CD4-positive, alpha-beta T cell treated with Interleukin-6 for 4 hours (primary cell): ENCODE measurements at regions not wholly inside any gene's neighbourhood (a gene's known extent, or its start where the extent isn't known, plus 50 kb on each side); places are given as distances from the start of the nearest gene placed in this dataset.
"Not testable (repeated sequence)": the region's sequence is repeated elsewhere in the genome, so short reads cannot be mapped to it uniquely, and the experiment has no call there.

Source experiments
- DNase-seq: peaks from one replicate; pipeline ENCODE4 v3.0.0-alpha.2; 2020; ENCODE audit warnings: mixed read lengths

DNA sequence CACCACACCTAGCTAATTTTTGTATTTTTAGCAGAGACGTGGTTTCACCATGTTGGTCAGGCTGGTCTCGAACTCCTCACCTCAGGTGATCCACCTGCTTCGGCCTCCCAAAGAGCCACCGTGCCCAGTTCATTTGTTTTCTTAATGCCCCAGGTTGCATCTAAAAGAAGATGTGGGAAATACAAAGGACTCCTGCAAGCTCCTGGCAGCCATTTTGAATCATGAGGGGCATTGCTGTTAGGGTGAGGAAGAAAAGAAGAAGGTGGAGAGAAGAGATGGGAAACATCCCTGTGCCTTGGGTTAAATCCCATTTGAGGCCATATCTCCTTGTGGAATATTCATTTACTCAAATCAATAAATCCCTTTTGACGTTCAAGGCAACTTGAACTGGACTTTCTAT lies 365.3 kb upstream of the ERCC4 start:
- DNase-seq = no peak

DNA sequence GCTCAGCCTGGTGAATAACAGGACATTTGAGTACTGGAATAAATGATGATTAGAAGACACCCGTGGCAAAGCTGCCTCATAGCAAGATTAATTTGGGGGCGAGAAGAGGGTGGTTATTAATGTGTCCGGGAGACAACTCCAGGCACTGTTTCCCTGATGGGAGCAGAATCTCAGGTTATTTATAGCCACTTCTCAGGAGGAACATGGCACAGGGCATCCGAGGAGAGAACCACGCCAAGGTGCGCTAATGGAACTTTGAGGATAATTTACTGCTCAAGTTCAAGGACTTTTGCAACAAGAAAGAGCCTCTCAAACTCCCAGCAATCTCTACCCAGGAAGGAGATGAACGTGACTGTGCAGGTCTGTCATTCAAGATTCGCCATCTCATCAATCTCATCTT lies 362.5 kb upstream of the ERCC4 start:
- DNase-seq = no peak

DNA sequence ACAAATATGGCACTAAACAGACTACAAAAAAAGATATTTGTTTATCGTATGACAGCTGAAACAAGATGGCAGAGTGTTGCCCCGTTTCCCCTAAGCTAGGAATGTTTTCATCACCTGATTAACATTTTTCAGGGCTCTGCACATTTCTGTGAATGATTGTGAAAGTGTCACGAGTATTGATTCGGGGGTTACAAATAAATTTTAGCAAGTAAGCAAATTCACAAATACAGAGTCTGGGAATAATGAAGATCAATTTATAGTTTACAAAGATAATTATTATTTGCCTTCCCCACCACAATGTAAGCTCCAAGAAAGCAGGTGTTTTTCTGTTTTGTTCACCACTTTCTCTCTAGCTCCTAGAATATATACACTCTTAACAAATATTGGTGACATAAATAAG lies 361.2 kb upstream of the ERCC4 start:
- DNase-seq = no peak

DNA sequence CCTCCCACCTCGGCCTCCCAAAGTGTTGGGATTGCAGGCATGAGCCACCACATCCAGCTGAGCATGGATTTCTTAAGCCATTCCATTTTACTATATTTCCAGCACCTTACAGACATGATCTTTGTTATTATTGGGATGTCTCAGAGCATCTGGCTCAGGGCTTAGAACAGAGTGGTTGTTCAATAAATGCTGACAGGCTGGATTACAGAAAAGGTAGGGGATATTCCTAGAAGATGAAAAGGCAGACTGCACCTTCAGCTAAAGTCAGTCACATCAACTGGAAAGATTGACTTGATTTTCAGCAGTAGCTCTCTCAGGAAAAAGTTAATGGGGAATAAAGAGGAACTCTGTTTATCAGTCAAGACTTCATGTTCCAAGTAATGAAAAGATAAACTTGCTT lies 360.3 kb upstream of the ERCC4 start:
- DNase-seq = no peak

DNA sequence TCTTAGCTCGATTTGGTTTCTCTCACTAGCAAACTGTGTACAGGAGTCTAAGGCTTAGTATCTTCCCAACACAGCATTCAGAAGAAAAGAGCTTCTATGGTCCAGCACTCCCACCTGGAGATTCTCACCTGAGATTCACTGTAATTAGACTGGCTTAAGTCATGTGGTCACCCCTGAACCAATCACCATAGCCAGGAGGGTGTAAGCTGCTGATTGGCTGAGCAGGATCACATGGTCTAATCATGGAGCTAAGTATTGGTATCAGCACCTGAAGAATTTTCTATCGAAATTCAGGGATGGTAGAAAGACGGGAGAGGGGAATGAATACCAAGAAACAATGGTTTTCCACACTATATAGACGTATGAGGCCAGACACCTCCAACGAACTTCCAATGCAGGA lies 359.8 kb upstream of the ERCC4 start:
- DNase-seq = no peak

DNA sequence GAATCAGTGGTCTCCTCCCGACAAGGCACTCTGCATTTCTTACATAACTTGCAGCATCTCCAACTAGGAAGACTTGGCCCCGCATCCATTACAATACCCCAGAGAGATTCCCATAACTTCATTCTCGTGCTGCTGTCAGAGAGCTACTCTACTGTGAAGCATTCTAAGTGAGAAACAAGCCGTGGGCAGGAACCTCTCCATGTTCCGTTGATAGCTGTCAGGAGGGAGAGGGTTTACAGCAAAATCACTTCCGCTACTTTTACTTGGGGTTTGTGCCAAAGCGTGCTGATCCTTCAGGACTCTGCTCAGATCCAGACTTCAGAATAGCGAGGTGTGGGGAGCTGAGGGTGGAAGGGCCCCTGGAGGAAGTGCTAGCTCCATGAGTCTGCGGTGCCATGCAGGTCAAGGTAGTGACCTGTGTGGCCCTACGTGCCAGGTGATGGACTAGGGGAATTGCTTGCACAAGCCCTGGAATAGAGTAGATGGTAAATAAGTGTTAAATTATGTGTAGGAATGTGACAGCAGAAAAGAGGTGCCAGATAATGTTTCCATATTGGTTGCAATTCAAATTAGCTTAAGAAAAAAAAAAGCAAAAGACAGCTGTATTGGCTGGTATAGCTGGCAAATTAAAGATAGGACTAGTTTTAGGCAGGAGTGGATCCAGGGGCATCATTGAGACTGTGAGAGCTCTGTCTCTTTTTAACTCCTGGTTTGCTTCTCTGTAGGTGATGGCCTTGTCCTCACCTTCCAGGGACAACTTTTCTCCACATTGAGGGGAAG lies 358.5 kb upstream of the ERCC4 start:
- DNase-seq = no peak

DNA sequence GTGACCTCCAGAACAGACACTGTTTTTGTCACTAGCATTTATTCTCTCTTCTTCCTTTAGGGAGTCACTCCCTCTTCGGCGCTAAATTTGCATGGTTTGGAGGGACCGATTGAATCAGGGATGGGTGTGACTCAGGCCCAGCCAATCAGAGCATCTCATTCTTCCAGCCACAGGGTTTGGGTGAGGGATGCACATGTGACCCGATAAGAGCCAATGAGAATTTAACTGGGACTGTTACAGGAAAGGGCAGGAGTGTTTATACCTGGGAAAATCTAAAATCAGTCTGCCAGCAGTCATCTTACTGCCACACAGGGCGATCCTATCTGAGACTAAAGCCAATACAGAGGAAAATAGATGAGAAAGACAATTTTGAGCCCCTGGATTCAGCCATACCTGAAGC lies 351.2 kb upstream of the ERCC4 start:
- DNase-seq = no peak

DNA sequence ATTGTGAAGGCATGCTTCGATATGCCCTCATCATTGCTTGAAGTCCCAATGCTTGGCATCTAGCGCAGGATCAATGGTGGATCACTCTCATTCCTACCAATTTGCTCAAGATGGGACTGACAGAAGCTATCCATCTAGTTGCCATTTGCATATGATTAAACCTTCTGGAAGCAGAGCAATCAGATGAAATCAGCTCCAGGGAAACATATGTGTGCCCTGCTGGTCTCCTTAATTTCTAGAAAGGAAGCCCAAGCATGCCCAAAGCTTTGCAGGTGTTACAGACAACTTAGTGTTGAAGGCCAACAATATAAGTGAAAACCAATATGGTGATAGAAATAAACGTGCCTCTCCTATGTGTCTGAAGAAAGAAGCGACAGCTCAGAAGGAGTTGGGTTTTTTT lies 350.0 kb upstream of the ERCC4 start:
- DNase-seq = no peak

DNA sequence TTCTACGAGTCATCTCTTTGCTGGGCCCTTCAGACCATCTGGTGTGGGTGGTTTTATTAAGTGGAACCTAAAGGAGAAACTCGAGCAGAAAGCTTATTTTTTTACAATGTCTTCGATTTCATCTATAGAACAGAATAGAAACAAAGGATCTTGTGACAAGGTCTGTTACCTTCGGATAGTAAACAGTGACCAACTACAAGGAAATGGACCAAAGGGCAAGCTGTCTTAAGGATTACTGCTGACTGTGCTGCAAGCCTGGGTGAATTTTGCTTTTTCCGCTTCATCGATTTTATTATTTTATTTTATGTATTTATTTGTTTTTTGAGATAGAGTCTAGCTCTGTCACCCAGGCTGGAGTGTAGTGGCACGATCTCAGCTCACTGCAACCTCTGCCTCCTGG lies 348.9 kb upstream of the ERCC4 start:
- no peak for DNase-seq

DNA sequence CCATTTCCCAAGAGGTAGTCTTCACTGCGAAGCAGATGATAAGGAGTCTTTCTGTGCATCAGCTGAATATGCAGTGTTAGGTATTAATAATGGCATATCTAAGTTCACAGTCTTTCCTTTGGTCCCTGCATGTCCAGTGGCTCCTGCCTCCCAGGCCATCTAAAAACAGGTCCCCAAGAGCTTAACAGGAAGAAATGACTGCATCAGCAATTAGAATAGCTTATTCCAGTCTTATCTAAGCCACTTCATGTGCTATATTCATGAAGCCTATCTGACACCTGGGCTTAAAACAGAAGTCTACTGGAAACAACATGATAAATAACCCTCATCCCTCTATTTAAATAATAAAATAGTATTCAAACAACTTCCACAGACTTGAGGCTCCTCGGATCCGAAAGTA lies 346.1 kb upstream of the ERCC4 start:
- DNase-seq = no peak

DNA sequence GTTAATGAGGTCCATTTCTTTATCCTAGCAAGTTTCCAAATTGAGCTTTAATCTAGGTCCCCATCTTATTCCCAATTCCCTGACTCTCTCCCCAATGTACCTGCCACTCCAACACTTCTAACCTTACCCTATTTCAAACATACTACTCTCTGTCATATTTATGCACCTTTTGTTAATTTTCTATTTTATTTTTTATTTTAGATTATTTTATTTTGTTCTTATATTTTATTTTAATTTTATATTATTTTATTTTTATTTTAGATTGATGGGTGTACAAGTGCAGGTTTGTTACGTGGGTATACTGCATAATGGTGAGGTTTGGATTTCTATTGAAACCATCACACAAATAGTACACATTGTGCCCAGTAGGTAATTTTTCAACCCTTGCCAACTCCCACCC lies 333.9 kb upstream of the ERCC4 start:
- no peak for DNase-seq

DNA sequence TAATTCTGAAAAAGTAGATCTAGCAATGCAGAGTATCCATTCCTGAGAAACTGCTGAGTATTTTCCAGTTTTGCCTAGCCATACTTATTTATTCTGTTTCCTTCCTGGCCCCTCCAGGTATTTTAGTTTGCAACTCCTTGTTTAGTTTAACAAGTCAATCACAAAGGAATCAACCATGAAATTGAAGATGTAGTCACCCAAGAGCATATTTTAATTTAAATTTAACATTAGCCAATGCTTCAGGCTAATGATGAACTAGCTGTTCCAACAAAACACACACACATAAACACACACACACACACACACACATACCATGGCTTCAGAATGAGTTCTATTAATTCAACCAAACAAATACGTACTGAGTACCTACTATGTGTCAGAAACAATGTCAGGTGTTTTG lies 332.8 kb upstream of the ERCC4 start:
- DNase-seq = no peak

DNA sequence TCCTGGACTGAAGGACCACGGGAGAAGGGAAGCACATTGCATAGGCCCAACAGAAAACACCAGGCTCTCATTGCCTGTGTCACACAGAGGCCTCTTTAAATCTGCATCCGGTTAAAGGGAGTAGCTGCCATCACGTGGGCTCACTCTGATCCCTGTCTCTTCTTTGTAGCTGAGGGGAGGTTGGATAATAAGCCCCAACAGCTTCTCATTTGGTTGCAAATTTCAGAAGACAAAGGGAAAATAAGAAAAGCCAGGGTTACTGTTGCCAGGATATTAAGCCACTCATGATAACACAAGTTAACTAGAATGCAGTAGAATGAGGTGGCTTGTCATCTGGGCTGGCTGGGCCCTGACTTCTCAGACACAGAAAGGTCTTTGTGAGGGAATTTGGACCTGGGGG lies 325.1 kb upstream of the ERCC4 start:
- no peak for DNase-seq

DNA sequence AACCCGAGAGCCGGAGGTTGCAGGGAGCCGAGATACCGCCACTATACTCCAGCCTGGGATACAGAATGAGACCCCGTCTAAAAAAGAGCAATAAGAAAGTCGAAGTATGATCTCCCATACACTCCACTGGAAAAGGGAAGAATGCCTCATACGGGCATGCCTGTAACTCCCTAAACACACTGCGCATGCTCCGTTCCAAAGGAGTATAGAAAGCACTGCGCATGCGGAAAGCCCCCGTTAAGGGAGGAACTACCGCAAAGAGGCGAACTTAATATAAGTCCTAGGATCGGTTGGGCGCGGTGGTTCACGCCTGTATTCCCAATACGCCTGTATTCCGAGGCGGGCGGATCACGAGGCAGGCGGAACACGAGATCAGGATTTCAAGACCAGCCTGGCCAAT lies 313.1 kb upstream of the ERCC4 start:
- no peak for DNase-seq

DNA sequence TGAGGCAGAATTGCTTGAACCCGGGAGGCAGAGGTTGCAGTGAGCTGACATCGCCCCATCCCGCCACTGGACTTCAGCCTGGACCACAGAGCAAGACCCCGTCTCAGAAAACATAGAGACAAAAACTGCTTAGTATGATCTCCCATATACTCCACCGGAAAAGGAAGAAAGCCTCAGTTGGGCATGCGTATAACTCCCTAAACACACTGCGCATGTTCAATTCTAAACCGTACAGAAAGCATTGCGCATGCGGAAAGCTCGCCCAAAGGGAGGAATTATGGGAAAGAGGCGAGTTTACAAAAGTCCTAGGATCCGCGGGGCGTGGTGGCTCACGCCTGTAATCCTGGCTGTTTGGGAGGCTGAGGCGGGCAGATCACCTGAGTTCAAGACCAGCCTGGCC lies 312.7 kb upstream of the ERCC4 start:
- no peak for DNase-seq

DNA sequence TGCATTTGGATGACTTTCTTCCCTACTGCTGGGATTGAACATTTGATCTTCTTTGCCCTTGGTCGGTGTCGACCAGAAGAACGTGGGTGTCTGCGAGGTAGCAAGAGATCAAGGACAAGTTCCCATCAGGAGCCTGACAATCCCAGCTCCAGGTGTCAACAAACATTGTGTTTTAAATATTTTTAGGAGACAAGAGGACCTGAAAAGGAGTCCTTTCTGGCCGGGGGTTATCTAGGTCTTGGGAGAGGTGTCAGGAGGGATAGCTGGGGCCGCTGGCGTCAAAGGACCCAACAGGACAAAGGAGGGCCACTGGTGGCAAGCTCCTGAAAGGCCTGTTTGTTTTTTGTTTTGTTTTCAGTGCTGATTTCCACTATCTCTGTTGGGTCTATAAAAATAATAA lies 308.4 kb upstream of the ERCC4 start:
- no peak for DNase-seq

DNA sequence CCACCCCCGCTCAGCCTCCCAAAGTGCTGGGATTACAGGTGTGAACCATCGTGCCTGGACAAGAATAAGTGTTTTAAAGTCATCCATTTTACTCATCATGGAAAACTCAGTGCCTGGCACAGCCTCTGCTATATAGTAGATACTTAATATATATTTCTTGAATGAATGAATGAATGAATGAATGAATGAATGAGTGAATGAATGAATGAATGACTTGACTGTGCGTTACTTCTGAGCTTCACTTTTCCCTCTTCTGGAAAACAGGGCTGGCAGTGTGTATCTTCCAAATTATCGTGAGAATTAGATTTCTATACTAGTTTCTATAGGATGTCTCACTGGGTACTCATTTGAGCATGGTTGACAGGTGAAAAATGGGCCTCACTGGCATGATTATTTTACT lies 307.3 kb upstream of the ERCC4 start:
- no peak for DNase-seq

DNA sequence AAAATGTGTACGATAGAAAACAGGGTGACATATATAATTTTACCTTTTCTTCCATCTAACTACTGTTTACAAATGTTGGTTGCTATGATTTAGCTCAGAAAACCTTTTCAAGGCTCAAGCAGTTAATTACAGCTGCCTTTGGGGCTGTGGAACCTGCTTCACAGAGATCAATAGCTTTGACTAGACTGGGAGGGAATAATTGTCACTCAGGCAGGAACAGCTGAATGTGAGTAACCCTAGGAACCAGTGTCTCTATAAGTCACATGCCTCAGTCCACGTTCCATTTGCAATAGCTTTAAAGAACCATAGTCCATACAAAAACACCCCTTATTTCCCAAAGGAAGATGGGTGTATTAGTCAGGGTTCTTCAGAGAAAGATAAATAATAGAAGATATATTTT lies 306.8 kb upstream of the ERCC4 start:
- no peak for DNase-seq

DNA sequence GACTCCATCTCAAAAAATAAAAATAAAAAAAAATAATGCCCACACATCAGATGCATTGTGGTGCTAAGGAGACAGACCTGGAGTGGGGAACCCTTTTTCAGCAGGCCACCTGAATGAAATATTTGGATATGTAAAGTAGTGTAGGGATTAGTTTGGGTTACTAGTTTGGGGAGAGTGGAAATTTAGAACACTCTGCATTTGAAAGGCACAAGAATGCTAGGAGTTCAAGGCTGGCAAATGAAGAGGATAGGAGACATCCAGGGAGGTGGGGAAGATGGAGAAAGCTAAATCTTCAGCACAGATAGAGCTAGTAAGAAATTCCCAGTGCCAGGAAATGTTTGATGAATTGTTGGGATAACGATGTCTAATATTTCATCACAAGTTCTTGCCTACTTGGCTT lies 298.3 kb upstream of the ERCC4 start:
- DNase-seq = no peak

DNA sequence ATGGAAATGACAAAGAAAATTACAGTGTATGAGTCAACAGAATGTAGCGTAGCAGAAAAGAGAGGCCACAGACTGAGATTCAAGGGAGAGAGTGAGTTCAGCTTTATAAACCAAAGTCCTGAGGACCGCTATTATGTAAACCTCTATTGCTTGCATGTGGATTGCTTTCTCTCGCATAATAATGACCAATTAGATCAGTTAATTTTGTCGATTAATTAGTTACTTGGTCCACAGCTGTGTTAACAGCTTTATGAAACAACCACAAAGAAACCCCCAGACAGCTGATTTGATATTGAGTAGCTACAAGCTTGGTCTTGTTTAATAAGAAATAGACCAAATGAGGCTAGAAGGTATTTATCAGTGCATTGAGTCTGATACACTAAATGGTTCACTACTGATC lies 291.8 kb upstream of the ERCC4 start:
- DNase-seq = no peak

DNA sequence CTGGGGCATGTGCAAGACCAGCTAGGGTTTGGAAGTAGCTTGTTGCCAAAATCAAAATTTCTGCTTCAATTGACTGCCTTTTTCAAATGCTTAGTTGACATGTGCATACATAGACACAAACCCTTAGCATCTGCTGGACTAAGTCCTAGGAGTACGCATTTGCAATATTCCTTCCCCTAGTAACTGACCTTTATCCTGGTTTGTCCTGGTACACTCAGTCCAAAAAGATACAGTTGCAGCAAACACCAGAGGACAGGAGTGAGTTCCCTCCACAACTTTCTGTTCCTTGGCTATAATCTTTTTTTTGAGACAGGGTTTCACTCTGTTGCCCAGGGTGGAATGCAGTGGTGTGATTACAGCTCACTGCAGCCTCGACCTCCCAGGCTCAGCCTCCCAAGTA lies 290.2 kb upstream of the ERCC4 start:
- DNase-seq = no peak

DNA sequence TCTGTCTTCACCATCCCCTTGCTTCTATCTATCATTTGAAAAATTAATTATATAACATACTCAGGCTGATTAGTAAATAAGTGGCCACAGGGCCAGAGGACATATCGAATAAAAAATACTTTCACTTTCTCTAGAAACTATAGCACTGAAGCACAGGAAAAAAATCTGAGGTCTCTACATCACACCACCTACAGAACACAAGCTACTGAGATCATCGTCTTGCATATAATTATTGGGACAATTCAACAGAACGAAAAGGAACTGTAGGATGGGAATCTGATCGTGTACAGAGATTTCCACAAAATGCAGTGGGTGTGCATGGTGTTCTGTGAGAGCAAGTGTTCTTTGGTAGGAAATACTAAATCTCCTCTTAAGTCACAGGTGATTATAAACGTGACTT lies 289.6 kb upstream of the ERCC4 start:
- no peak for DNase-seq

DNA sequence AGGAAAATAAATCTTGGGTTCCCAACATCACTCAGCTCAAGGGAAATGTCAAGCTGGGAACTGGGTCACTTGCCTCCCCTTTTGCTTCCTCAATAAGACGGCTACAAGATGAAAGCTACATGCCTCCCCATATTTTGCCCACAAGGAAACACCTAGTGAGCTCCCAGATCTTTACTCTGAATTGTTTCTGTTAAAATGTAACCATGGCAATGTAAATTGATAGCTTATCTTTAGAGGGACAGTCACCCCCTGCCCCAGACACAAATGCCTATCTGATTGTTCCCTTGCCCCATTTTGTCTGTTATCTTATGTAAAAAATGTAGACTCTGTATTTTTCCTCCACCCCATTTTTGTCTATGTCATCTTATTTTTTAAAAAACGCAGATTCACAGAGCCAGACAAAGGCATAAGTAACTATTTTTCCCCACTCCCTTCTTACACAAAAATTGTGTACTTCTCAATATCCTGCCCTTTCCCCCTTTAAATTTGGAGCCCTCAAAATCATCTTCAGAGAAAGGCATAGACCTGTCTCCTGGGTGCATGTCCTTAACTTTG lies 288.7 kb upstream of the ERCC4 start:
- no peak for DNase-seq

DNA sequence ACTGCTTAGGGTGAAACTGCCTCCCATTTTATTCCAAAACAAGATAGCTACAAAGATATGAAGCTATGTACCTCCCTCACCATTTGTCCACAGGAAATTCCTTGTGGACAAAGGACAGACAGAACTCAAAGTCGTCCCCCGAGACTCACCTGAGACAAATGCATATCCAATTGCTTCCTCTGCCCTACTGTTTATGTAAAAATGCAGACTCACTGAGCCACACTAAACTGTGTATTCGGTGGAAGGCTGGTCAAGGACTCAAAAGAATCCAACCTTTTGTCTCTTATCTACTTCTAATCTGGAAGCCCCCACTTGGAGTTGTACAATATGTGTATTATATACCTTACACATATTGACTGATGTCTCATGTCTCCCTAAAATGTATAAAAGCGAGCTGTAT lies 288.0 kb upstream of the ERCC4 start:
- DNase-seq = no peak

DNA sequence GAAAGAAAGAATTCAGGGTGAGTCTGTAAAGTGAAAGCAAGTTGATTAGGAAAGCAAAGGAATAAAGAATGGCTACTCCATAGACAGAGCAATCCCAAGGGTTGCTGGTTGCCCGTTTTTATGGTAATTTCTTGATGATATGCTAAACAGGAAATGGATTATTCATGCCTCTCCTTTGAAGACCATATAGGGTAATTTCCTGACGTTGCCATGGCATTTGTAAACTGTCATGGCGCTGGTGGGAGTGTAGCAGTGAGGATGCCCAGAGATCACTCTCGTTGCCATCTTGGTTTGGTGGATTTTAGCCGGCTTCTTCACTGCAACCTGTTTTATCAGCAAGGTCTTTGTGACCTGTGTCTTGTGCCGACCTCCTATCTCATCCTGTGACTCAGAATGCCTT lies 287.4 kb upstream of the ERCC4 start:
- not testable (repeated sequence) for DNase-seq
